Right atrium auricular region (tissue), 2 donors: ENCODE measurements at regions not wholly inside any gene's neighbourhood (a gene's known extent, or its start where the extent isn't known, plus 50 kb on each side); places are given as distances from the start of the nearest gene placed in this dataset.
"Not testable (repeated sequence)": the region's sequence is repeated elsewhere in the genome, so short reads cannot be mapped to it uniquely, and the experiment has no call there.

ENCODE experiments used
- DNase-seq: peaks from one replicate; pipeline ENCODE4 v3.0.0-alpha.2; 2019; ENCODE audit warnings: low spot score
- H3K27ac ChIP-seq, 2 donors: fragments of 200-600 bp; sonication (generic); 1 replicate in 1 of 2; 2 replicates in 1 of 2; pipeline ENCODE4 v1.5.1; 2016 to 2019
- H3K27me3 ChIP-seq, 2 donors: fragments of 200-600 bp; sonication (generic); one replicate each; pipeline versions ENCODE4 v1.5.1 to v1.6.0; 2017 to 2019
- H3K36me3 ChIP-seq: fragments of 200-600 bp; sonication (generic); one replicate; pipeline ENCODE4 v1.5.1; 2016
- H3K4me1 ChIP-seq, 2 donors: fragments of 200-600 bp; sonication (generic); one replicate each; pipeline versions ENCODE4 v1.5.1 to v1.6.0; 2017 to 2019
- H3K4me3 ChIP-seq, 2 donors: fragments of 200-600 bp; sonication (generic); 1 replicate in 1 of 2; 2 replicates in 1 of 2; pipeline ENCODE4 v1.5.1; 2017 to 2019; ENCODE audit warnings: mild to moderate bottlenecking in 1 of 2, moderate library complexity in 1 of 2
- H3K9me3 ChIP-seq, 2 donors: fragments of 200-600 bp; sonication (generic); one replicate each; pipeline ENCODE4 v1.5.1; 2019
- TF ChIP-seq, protein P1 (sequence below), 2 donors: fragments of 200-600 bp; sonication (generic); IDR thresholded peaks; one replicate each; pipeline ENCODE4 v1.5.1; 2019; ENCODE audit warnings: antibody characterized with exemption in 2 of 2

DNA sequence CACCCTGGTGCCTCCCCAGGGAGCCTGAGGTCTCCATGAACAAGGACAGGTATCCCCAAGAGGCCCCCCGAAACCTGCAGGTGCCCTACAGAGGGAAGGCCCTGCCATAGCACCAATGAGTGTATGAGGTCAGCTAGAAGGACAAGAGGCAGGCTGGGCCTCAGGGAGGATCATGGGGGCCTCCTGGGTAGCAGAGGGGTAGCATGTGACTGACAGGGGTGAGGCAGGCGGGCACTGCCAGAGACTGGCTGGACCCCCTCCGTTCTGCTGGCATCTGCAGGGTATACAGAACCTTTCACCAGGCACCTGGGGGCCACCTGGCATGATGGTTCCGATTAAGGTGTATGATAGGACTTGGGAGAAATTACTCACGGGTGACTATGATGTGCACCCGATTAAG is 79.2 kb upstream of the KCTD7 start:
- no peak for DNase-seq
- H3K4me1 ChIP-seq = no peaks in the 10 kb centered on the region
- H3K27me3 ChIP-seq = no peaks in the 10 kb centered on the region
- TF ChIP-seq, protein P1, sequence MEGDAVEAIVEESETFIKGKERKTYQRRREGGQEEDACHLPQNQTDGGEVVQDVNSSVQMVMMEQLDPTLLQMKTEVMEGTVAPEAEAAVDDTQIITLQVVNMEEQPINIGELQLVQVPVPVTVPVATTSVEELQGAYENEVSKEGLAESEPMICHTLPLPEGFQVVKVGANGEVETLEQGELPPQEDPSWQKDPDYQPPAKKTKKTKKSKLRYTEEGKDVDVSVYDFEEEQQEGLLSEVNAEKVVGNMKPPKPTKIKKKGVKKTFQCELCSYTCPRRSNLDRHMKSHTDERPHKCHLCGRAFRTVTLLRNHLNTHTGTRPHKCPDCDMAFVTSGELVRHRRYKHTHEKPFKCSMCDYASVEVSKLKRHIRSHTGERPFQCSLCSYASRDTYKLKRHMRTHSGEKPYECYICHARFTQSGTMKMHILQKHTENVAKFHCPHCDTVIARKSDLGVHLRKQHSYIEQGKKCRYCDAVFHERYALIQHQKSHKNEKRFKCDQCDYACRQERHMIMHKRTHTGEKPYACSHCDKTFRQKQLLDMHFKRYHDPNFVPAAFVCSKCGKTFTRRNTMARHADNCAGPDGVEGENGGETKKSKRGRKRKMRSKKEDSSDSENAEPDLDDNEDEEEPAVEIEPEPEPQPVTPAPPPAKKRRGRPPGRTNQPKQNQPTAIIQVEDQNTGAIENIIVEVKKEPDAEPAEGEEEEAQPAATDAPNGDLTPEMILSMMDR (IDR thresholded peaks at IDR 0.05) = no peak
- no peak overlapping the region for H3K4me3 ChIP-seq
- no peaks in the 10 kb centered on the region for H3K9me3 ChIP-seq
- peaks cover 61% of the 10 kb centered on the region for H3K36me3 ChIP-seq
- H3K27ac ChIP-seq = no peak overlapping the region

DNA sequence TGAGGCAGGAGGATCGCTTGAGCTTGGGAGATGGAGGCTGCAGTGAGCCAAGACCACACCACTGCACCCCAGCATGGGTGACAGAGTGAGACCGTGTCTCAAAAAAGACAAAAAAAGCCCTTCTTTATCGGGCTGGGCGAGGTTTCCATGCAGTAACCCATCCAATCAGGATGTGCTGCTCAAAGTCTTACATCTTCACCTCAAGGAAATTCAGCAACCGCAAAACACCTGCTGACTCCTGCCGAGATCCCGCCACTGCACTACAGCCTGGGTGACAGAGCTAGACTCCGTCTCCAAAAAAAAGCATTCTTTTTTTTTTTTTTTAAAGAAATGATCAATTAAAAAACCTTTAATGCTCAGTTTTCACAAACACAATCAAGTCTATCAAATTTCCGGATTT is 75.7 kb upstream of the KCTD7 start:
- TF ChIP-seq, protein P1 (IDR thresholded peaks at IDR 0.05) = no peak
- Histone ChIP-seq H3K4me3 (no peak overlapping the region), H3K9me3 (no peaks in the 10 kb centered on the region), H3K27ac (peak overlapping the region in 1 of 2 donors; percentile 23), H3K4me1 (peaks cover 0 to 9% of the 10 kb centered on the region in 2 donors), H3K36me3 (peaks cover 42% of the 10 kb centered on the region), H3K27me3 (no peaks in the 10 kb centered on the region)
- no peak for DNase-seq

DNA sequence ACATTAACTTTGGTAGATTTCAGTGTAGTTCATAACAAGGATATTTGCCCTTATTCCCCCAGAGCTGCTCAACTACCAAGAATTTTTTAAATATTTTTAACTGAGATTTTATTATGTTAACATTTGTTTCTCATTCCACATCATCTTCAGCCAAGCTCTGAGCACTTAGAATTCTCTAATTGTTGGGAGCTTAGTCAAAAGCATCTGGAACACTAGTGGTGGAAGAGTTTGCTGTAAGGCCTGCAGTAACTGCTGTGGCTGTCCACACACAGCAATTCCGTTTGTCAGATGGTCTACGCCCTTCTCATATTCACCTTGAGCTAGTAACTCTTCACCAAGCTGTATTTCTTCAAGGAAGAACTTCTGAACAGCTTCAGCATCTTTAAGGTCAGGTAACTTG is 75.0 kb upstream of the KCTD7 start:
- not testable (repeated sequence) for DNase-seq
- peaks cover 37% of the 10 kb centered on the region for H3K36me3 ChIP-seq

DNA sequence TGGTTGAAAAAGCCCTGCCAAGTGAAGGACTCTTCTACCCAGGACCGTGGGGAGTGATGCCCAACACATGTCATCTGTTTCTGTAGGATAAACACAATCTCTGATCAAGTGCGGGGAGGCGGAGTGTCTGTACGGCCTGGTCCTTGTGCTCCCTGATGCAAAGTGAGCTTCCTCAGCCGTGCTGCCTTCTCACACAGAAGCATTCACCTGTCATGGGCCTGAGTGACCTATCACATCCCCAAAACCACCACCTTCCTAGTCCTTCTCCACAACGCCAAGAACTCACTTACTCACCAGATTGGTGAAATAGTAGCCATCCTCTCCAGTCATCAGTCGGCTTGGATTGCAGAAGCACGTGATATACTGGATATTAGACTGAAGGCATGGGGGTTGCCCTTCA is 74.4 kb upstream of the KCTD7 start:
- not testable (repeated sequence) for DNase-seq, H3K4me3 ChIP-seq, H3K9me3 ChIP-seq, H3K27me3 ChIP-seq
- Histone ChIP-seq H3K4me1 (peaks cover 0 to 12% of the 10 kb centered on the region in 2 donors), H3K36me3 (peaks cover 37% of the 10 kb centered on the region), H3K27ac (peak overlapping the region in 1 of 2 donors; percentile 51)

More for the DNA sequence above, 75.0 kb upstream of the KCTD7 start:
- not testable (repeated sequence) for H3K9me3 ChIP-seq, H3K27me3 ChIP-seq, H3K4me3 ChIP-seq, H3K27ac ChIP-seq
- peaks cover 0 to 12% of the 10 kb centered on the region in 2 donors for H3K4me1 ChIP-seq

DNA sequence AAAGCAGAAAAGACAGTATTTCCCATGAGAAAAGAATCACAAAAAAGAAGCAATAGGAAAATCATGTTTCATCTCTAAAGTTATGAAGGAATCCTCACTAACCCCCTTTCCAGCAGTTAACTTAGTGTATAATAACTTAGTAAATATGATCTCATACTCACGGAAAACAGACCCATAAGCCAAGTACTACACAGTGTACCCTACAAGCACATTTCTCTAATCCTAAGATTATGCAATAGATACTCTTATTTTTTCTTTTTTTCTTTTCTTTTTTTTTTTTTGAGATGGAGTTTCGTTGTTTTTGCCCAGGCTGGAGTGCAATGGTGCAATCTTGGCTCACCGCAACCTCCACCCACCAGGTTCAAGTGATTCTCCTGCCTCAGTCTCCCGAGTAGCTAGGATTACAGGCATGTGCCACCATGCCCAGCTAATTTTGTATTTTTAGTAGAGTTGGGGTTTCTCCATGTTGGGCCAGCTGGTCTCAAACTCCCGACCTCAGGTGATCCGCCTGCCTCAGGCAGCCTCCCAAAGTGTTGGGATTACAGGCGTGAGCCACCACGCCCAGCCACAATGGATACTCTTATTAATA is 73.7 kb upstream of the KCTD7 start:
- Histone ChIP-seq H3K4me1 (peaks cover 0 to 12% of the 10 kb centered on the region in 2 donors), H3K27ac (peak overlapping the region in 1 of 2 donors; percentile 51), H3K36me3 (peaks cover 38% of the 10 kb centered on the region)
- not testable (repeated sequence) for H3K9me3 ChIP-seq, H3K4me3 ChIP-seq, DNase-seq, H3K27me3 ChIP-seq

DNA sequence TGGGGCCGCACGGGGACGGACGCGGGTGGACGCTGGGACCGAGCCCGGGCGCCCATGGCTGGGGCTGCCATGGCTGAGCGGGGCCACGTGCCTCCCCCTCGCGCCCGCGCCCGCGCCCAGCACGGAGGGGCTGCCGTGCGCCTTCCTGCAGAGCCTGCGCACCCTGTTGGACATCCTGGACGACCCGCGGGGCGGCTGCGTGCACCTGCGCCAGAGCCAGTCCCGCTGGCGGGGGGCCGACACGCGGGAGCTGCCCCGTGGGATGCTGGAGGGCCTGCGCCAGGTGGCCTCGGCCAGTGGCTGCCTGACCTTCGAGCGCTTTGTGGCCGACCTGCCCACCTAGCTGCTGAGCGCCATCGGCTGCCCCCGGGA is 72.5 kb upstream of the KCTD7 start:
- H3K9me3 ChIP-seq = no peaks in the 10 kb centered on the region
- no peak for DNase-seq
- H3K4me3 ChIP-seq = no peak overlapping the region
- peaks cover 32% of the 10 kb centered on the region for H3K36me3 ChIP-seq
- TF ChIP-seq, protein P1 (IDR thresholded peaks at IDR 0.05) = no peak
- H3K27me3 ChIP-seq = no peaks in the 10 kb centered on the region
- H3K27ac ChIP-seq = no peak overlapping the region
- peaks cover 0 to 12% of the 10 kb centered on the region in 2 donors for H3K4me1 ChIP-seq

DNA sequence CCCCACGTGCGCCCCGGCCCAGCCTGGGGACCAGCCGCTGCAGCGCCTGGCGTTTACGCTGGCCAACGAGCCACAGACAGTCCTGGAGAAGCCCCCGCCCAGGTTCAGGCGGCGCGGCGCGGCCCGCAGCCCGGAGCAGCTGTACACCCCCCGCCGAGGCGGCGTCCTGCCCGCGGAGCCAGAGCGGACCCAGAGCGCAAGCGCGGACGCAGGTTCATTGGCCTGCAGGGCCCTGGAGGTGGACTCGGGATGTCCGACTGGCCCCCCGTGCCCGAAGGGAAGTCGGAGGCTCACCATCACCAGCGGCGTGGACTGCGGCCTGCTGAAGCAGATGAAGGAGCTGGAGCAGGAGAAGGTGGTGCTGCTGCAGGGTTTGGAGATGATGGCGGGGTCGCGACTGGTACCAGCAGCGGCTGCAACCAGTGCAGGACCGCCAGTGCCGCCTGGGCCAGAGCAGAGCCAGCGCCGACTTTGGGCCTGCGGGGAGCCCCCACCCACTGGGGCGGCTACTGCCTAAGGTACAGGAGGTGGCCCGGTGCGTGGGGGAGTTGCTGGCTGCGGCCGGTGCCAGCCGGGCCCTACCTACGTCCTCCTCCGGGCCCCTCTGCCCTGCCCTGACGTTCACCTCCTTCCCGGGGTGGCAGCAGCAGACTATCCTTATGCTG is 72.0 kb upstream of the KCTD7 start:
- Histone ChIP-seq H3K4me1 (peaks cover 0 to 12% of the 10 kb centered on the region in 2 donors), H3K27me3 (no peaks in the 10 kb centered on the region), H3K27ac (no peak overlapping the region), H3K9me3 (no peaks in the 10 kb centered on the region), H3K4me3 (no peak overlapping the region), H3K36me3 (peaks cover 27% of the 10 kb centered on the region)
- DNase-seq = no peak
- TF ChIP-seq, protein P1 (IDR thresholded peaks at IDR 0.05) = no peak
